ENCODE measurements at regions not wholly inside any gene's neighbourhood (a gene's known extent, or its start where the extent isn't known, plus 50 kb on each side); places are given as distances from the start of the nearest gene placed in this dataset.

- Histone ChIP-seq H3K79me1 (ENCODE audit: insufficient read depth, low read depth, low read length, poor library complexity, severe bottlenecking) (no peaks in the 10 kb centered on the region), H4K20me1 (ENCODE audit: control insufficient read depth, insufficient read depth, insufficient read length) (no peaks in the 10 kb centered on the region), H3K4ac (ENCODE audit: low read depth, low read length) (no peak overlapping the region), H2BK20ac (ENCODE audit: low read depth, low read length, poor library complexity, severe bottlenecking) (no peak overlapping the region), H2BK5ac (ENCODE audit: insufficient read length, low read length) (no peak overlapping the region), H3T11ph (ENCODE audit: low read length) (no peak overlapping the region), H3K27ac (ENCODE audit: insufficient read length, low read depth, low read length) (no peak overlapping the region), H2AK5ac (ENCODE audit: insufficient read length, low read length) (no peak overlapping the region), H2BK12ac (ENCODE audit: insufficient read length, low read depth, low read length) (no peak overlapping the region), H3K23ac (ENCODE audit: insufficient read length, low read depth, low read length) (no peak overlapping the region), H3K18ac (ENCODE audit: insufficient read length, low read depth, low read length) (no peak overlapping the region), H2BK120ac (ENCODE audit: low read depth, low read length, poor library complexity, severe bottlenecking) (no peak overlapping the region), H3K79me2 (ENCODE audit: insufficient read depth, low read length) (no peaks in the 10 kb centered on the region), H3K56ac (ENCODE audit: insufficient read length, low read depth, low read length) (no peak overlapping the region), H4K5ac (ENCODE audit: insufficient read length, low read depth, low read length) (no peak overlapping the region), H4K8ac (replicated peaks; ENCODE audit: insufficient read length, low read depth, low read length) (no peak overlapping the region), H2BK15ac (ENCODE audit: low read depth, low read length) (no peak overlapping the region), H2AFZ (ENCODE audit: low read length) (no peak overlapping the region), H3K4me1 (ENCODE audit: insufficient read depth, low read length) (no peaks in the 10 kb centered on the region), H3K9me3 (ENCODE audit: control insufficient read depth, low read depth, low read length) (no peaks in the 10 kb centered on the region), H3K4me2 (ENCODE audit: insufficient read depth, insufficient read length, low read length) (no peak overlapping the region), H3K14ac (ENCODE audit: insufficient read depth, low read length) (no peak overlapping the region), H3K9ac (ENCODE audit: extremely low read depth, insufficient read length, low read length) (no peak overlapping the region), H3K23me2 (ENCODE audit: insufficient read length, low read depth, low read length, poor library complexity, severe bottlenecking) (no peaks in the 10 kb centered on the region), H3K27me3 (ENCODE audit: insufficient read depth, low read length) (no peaks in the 10 kb centered on the region), H4K91ac (ENCODE audit: insufficient read length, low read depth, low read length) (no peak overlapping the region)
- DNase-seq = no peak
- no peaks in the 10 kb centered on the region for H3K36me3 Mint-ChIP-seq (ENCODE audit: insufficient read depth in 1 of 3, low read depth in 3 of 3)
- no peak overlapping the region for H3K27ac Mint-ChIP-seq
- no CpG with 5 or more reads among the region's 1 CpG for WGBS (ENCODE audit: extremely low coverage, insufficient read length, low lambda C conversion rate)
- H3K27me3 Mint-ChIP-seq (ENCODE audit: low read depth) = no peaks in the 10 kb centered on the region
- H3K4me3 Mint-ChIP-seq = no peak overlapping the region
- TF ChIP-seq CTCF (conservative IDR thresholded peaks at IDR 0.05) = no peak
- H3K4me1 Mint-ChIP-seq = peaks cover 18% of the 10 kb centered on the region in 2 experiments
- H3K9me3 Mint-ChIP-seq = peaks cover 0 to 3% of the 10 kb centered on the region in 2 experiments; a peak in 2 of 5 replicates
Measured at GRCh38 chr4:14415146-14415545, 587.1 kb upstream of the CPEB2 start.

Measured in H9 (cell line).